ENCODE measurements at regions not wholly inside any gene's neighbourhood (a gene's known extent, or its start where the extent isn't known, plus 50 kb on each side); places are given as distances from the start of the nearest gene placed in this dataset.

GRCh38 chr4:137597752-137598430 lies 65.6 kb upstream of the PCDH18 start:
- Mint-ChIP-seq H3K27me3 (ENCODE audit: unreplicated experiment) (no peaks in the 10 kb centered on the region), H3K4me3 (ENCODE audit: unreplicated experiment) (no peak overlapping the region), H3K4me1 (ENCODE audit: unreplicated experiment) (peaks cover 26% of the 10 kb centered on the region), H3K36me3 (ENCODE audit: unreplicated experiment) (peaks cover 2% of the 10 kb centered on the region), H3K9me3 (ENCODE audit: unreplicated experiment) (no peaks in the 10 kb centered on the region), H3K27ac (ENCODE audit: unreplicated experiment) (no peak overlapping the region)
- no peak for DNase-seq (ENCODE audit: extremely low spot score, unreplicated experiment)
- TF ChIP-seq CTCF (IDR thresholded peaks at IDR 0.05), result no peak

DNA sequence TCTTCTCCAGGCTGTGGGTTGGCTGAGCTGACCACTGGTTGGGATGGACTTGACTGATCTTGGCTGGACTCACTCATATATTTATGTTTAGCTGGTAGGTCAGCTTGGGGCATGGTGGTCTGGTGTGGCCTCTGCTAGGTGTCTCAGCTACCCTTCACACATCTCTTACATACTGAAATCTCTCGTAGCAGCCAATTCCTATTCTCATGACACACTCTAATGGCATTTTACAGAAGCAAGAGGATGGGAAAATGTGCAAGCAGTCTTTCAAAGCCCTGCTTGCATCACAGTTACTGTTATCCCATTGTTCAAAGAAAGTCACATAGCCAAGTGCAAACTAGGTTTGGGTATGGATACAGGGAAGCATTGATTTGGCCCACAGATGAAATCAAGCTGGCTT lies 55.5 kb upstream of the PCDH18 start:
- no peak for DNase-seq (ENCODE audit: extremely low spot score, unreplicated experiment)
- no peak overlapping the region for H3K4me3 Mint-ChIP-seq (ENCODE audit: unreplicated experiment)
- no peak for TF ChIP-seq CTCF (IDR thresholded peaks at IDR 0.05)

GRCh38 chr4:137583671-137584070 lies 51.4 kb upstream of the PCDH18 start:
- Mint-ChIP-seq H3K27me3 (ENCODE audit: unreplicated experiment) (no peaks in the 10 kb centered on the region), H3K4me1 (ENCODE audit: unreplicated experiment) (peaks cover 10% of the 10 kb centered on the region), H3K4me3 (ENCODE audit: unreplicated experiment) (no peak overlapping the region), H3K36me3 (ENCODE audit: unreplicated experiment) (no peaks in the 10 kb centered on the region), H3K9me3 (ENCODE audit: unreplicated experiment) (no peaks in the 10 kb centered on the region), H3K27ac (ENCODE audit: unreplicated experiment) (peak overlapping the region; percentile 11)
- DNase-seq (ENCODE audit: extremely low spot score, unreplicated experiment), result no peak
- no peak for TF ChIP-seq CTCF (IDR thresholded peaks at IDR 0.05)

More for the DNA sequence above, 55.5 kb upstream of the PCDH18 start:
- H3K36me3 Mint-ChIP-seq (ENCODE audit: unreplicated experiment), result no peaks in the 10 kb centered on the region
- no peak overlapping the region for H3K27ac Mint-ChIP-seq (ENCODE audit: unreplicated experiment)
- no peaks in the 10 kb centered on the region for H3K27me3 Mint-ChIP-seq (ENCODE audit: unreplicated experiment)
- H3K9me3 Mint-ChIP-seq (ENCODE audit: unreplicated experiment), result no peaks in the 10 kb centered on the region
- peaks cover 10% of the 10 kb centered on the region for H3K4me1 Mint-ChIP-seq (ENCODE audit: unreplicated experiment)
